B cell (primary cell): ENCODE measurements at regions not wholly inside any gene's neighbourhood (a gene's known extent, or its start where the extent isn't known, plus 50 kb on each side); places are given as distances from the start of the nearest gene placed in this dataset.

Experiments used
- ATAC-seq: fragments of 200-7000 bp; cut with Tn5 transposase; one replicate; pipeline ENCODE4 v1.10.0; 2021; ENCODE audit warnings: low read depth, mild to moderate bottlenecking, moderate number of reproducible peaks, moderate library complexity
- CTCF ChIA-PET: fragments of 350-600 bp; sonication (Branson Sonifier 250); formaldehyde crosslinking; loops from one replicate; lab custom pipeline; 2021; ENCODE audit warnings: antibody characterized with exemption, inconsistent platforms; lab: Charles Lee
- POLR2A ChIA-PET: fragments of 350-600 bp; sonication (Branson Sonifier 250); formaldehyde crosslinking; loops from one replicate; lab custom pipeline; 2021; ENCODE audit warnings: antibody characterized with exemption; lab: Charles Lee
- DNase-seq: peaks from one replicate; pipeline ENCODE4 v3.0.0; 2013
- H2AFZ ChIP-seq: 2 replicates; pipeline ENCODE4 v1.6.1; 2012; ENCODE audit warnings: mild to moderate bottlenecking, low read depth, low read length; ENCODE audit not compliant: insufficient read depth, poor library complexity, severe bottlenecking
- H3K27ac ChIP-seq, 2 donors: 1 replicate in 1 of 2; 2 replicates in 1 of 2; pipeline ENCODE4 v1.5.1; 2012 to 2013; ENCODE audit warnings: low read length in 2 of 2, mild to moderate bottlenecking in 2 of 2, moderate library complexity in 1 of 2
- H3K27me3 ChIP-seq, 4 experiments: fragments of 200-600 bp in 1 of 4; sonication (generic) in 1 of 4; replicated peaks in 1 of 4; 1 replicate in 2 of 4; 2 replicates in 2 of 4; pipeline versions ENCODE4 v1.6.1 to v1.7.0; 2013 to 2016; ENCODE audit warnings: low read length in 3 of 4, mild to moderate bottlenecking in 2 of 4, mixed read lengths in 1 of 4, moderate library complexity in 1 of 4; ENCODE audit not compliant: insufficient read depth in 4 of 4, control insufficient read depth in 3 of 4; ENCODE audit errors: control extremely low read depth in 1 of 4
- H3K36me3 ChIP-seq, 2 experiments: replicated peaks in 1 of 2; 1 replicate in 1 of 2; 2 replicates in 1 of 2; pipeline versions ENCODE4 v1.6.1 to v1.7.1; 2013; ENCODE audit warnings: low read length in 1 of 2; ENCODE audit not compliant: insufficient read depth in 2 of 2, control insufficient read depth in 1 of 2; ENCODE audit errors: control extremely low read depth in 1 of 2, extremely low read depth in 1 of 2
- H3K4me1 ChIP-seq, 2 donors: fragments of 200-600 bp in 1 of 2; sonication (generic) in 1 of 2; 1 replicate in 1 of 2; 2 replicates in 1 of 2; pipeline versions ENCODE4 v1.5.1 to v1.6.1; 2013 to 2017; ENCODE audit warnings: low read length in 2 of 2; ENCODE audit not compliant: control insufficient read depth in 2 of 2, insufficient read depth in 2 of 2
- H3K4me2 ChIP-seq: replicated peaks from 2 replicates; pipeline ENCODE3; 2012; ENCODE audit warnings: mild to moderate bottlenecking, low read depth, low read length; ENCODE audit not compliant: poor library complexity, severe bottlenecking
- H3K4me3 ChIP-seq, 5 experiments: fragments of 200-600 bp in 1 of 5; sonication (generic) in 1 of 5; 1 replicate in 3 of 5; 2 replicates in 2 of 5; pipeline versions ENCODE4 v1.5.1 to v1.7.0; 2011 to 2016; ENCODE audit warnings: low read length in 4 of 5, mild to moderate bottlenecking in 4 of 5, low read depth in 2 of 5, control low read depth in 1 of 5, moderate library complexity in 1 of 5; ENCODE audit not compliant: insufficient read depth in 1 of 5; ENCODE audit errors: control extremely low read depth in 1 of 5, extremely low read depth in 1 of 5
- H3K79me2 ChIP-seq: fragments of 200-600 bp; sonication (generic); one replicate; pipeline ENCODE4 v1.6.0; 2016; ENCODE audit warnings: low read length; ENCODE audit not compliant: control insufficient read depth, insufficient read depth
- H3K9ac ChIP-seq: fragments of 200-600 bp; sonication (generic); 2 replicates; pipeline ENCODE4 v1.6.1; 2017; ENCODE audit warnings: mild to moderate bottlenecking, low read length, moderate library complexity
- H3K9me3 ChIP-seq, 3 donors: one replicate each; pipeline versions ENCODE4 v1.6.1 to v1.7.1; 2013; ENCODE audit warnings: low read length in 2 of 3; ENCODE audit not compliant: control insufficient read depth in 2 of 3, insufficient read depth in 1 of 3; ENCODE audit errors: control extremely low read depth in 1 of 3
- H4K20me1 ChIP-seq: 2 replicates; pipeline ENCODE4 v1.6.0; 2012; ENCODE audit warnings: mild to moderate bottlenecking, low read length; ENCODE audit not compliant: insufficient read depth, control insufficient read depth, poor library complexity, severe bottlenecking
- H3K27ac Mint-ChIP-seq: one replicate; pipeline ENCODE4 v1.8.0; 2021; ENCODE audit warnings: mixed read lengths
- H3K27me3 Mint-ChIP-seq: one replicate; pipeline ENCODE4 v1.8.0; 2021; ENCODE audit warnings: mixed read lengths
- H3K4me1 Mint-ChIP-seq: one replicate; pipeline ENCODE4 v1.8.0; 2021; ENCODE audit warnings: mixed read lengths
- H3K4me3 Mint-ChIP-seq: one replicate; pipeline ENCODE4 v1.8.0; 2021; ENCODE audit warnings: mixed read lengths
- H3K9me3 Mint-ChIP-seq: one replicate; pipeline ENCODE4 v1.8.0; 2022; ENCODE audit warnings: mixed read lengths; ENCODE audit not compliant: insufficient read depth
- EZH2 ChIP-seq: IDR thresholded peaks from 2 replicates; pipeline ENCODE4 v1.6.1; 2012; ENCODE audit warnings: borderline replicate concordance, low read depth, mild to moderate bottlenecking, moderate library complexity, low read length; ENCODE audit not compliant: insufficient read depth, poor library complexity, severe bottlenecking
- WGBS: methylation state at CpG from one replicate; pipeline ENCODE4 v1.1.5; 2013; ENCODE audit warnings: missing lambda C conversion rate; ENCODE audit not compliant: insufficient coverage; 5-methylcytosine and 5-hydroxymethylcytosine counted together
- intact Hi-C: fragments of 100-400 bp; cut with micrococcal nuclease; formaldehyde crosslinking; loops from one replicate; pipeline ENCODE4 v1.10.0; 2022
- TF ChIP-seq, protein P1 (sequence below): fragments of 200-600 bp; IDR thresholded peaks from one replicate; pipeline ENCODE4 v1.8.0; 2022; ENCODE audit warnings: antibody characterized with exemption, mild to moderate bottlenecking

DNA sequence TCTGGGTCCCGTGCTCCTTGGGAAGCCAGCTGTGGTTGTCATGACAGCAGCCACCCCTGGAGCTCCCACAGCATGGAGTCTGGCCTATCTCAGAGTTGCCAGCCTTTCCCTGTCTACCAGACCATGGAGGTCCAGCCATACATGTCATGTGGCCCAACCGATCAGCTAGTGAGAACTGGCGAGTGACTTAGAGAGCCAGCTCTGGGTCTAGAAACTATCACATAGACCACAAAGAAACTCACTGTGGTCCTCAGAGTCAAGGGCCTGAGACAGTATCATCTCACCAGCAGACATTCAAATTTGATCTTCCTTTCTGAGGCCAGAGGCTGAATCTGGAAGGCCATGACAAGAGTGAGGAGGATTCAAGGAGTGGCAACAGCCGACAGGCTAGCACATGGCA, 223.3 kb upstream of the GPR26 start:
- H3K27ac ChIP-seq: no peak overlapping the region
- no peak for ATAC-seq
- H3K27me3 ChIP-seq: peaks cover 0 to 4% (median 0%) of the 10 kb centered on the region in 4 experiments
- WGBS: 81% methylated on average over 4 of the region's 4 CpGs
- no peaks in the 10 kb centered on the region for H3K79me2 ChIP-seq
- H3K4me3 Mint-ChIP-seq: no peak overlapping the region
- peaks cover 14% of the 10 kb centered on the region for H3K27me3 Mint-ChIP-seq
- CTCF ChIA-PET: no interaction called here
- H3K4me3 ChIP-seq: no peak overlapping the region
- H3K4me1 ChIP-seq: no peaks in the 10 kb centered on the region
- H3K4me1 Mint-ChIP-seq: no peaks in the 10 kb centered on the region
- no peak overlapping the region for H3K9ac ChIP-seq
- no peak overlapping the region for H2AFZ ChIP-seq
- H3K36me3 ChIP-seq: no peaks in the 10 kb centered on the region
- no peaks in the 10 kb centered on the region for H3K9me3 ChIP-seq
- DNase-seq: no peak
- H3K4me2 ChIP-seq: no peak overlapping the region
- POLR2A ChIA-PET: no interaction called here
- intact Hi-C loops: no loop called here
- no peaks in the 10 kb centered on the region for H3K9me3 Mint-ChIP-seq
- H4K20me1 ChIP-seq: no peaks in the 10 kb centered on the region
- H3K27ac Mint-ChIP-seq: no peak overlapping the region
- TF ChIP-seq EZH2: no peak
- TF ChIP-seq, protein P1, sequence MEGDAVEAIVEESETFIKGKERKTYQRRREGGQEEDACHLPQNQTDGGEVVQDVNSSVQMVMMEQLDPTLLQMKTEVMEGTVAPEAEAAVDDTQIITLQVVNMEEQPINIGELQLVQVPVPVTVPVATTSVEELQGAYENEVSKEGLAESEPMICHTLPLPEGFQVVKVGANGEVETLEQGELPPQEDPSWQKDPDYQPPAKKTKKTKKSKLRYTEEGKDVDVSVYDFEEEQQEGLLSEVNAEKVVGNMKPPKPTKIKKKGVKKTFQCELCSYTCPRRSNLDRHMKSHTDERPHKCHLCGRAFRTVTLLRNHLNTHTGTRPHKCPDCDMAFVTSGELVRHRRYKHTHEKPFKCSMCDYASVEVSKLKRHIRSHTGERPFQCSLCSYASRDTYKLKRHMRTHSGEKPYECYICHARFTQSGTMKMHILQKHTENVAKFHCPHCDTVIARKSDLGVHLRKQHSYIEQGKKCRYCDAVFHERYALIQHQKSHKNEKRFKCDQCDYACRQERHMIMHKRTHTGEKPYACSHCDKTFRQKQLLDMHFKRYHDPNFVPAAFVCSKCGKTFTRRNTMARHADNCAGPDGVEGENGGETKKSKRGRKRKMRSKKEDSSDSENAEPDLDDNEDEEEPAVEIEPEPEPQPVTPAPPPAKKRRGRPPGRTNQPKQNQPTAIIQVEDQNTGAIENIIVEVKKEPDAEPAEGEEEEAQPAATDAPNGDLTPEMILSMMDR: no peak

GRCh38 chr10:123443924-123444323, 222.2 kb upstream of the GPR26 start:
- CTCF ChIA-PET: no interaction called here
- no peak for ATAC-seq
- Histone ChIP-seq H2AFZ (no peak overlapping the region), H3K27ac (no peak overlapping the region), H3K4me3 (no peak overlapping the region), H3K9ac (no peak overlapping the region), H3K9me3 (no peaks in the 10 kb centered on the region), H3K4me1 (no peaks in the 10 kb centered on the region), H3K4me2 (no peak overlapping the region), H4K20me1 (no peaks in the 10 kb centered on the region), H3K36me3 (no peaks in the 10 kb centered on the region), H3K79me2 (no peaks in the 10 kb centered on the region), H3K27me3 (peaks cover 0 to 4% (median 0%) of the 10 kb centered on the region in 4 experiments)
- H3K4me1 Mint-ChIP-seq: no peaks in the 10 kb centered on the region
- H3K9me3 Mint-ChIP-seq: no peaks in the 10 kb centered on the region
- POLR2A ChIA-PET: no interaction called here
- intact Hi-C loops: no loop called here
- DNase-seq: no peak
- H3K27ac Mint-ChIP-seq: no peak overlapping the region
- no peak for TF ChIP-seq EZH2
- TF ChIP-seq, protein P1: no peak
- no peak overlapping the region for H3K4me3 Mint-ChIP-seq
- peaks cover 10% of the 10 kb centered on the region for H3K27me3 Mint-ChIP-seq
